IMR-90 (cell line): ENCODE measurements at regions not wholly inside any gene's neighbourhood (a gene's known extent, or its start where the extent isn't known, plus 50 kb on each side); places are given as distances from the start of the nearest gene placed in this dataset.

Experiments
- ATAC-seq: fragments of 200-7000 bp; cut with Tn5 transposase; 2 replicates; pipeline ENCODE4 v1.9.1; 2020; ENCODE audit warnings: low read depth, mild to moderate bottlenecking, moderate library complexity
- BruUV-seq: library from RNA; stranded (reverse); fragments of 400-500 nt; replicated peaks from 2 replicates; lab custom pipeline; 2021; lab: Mats Ljungman, UMichigan
- CTCF ChIA-PET: fragments of 300-600 bp; formaldehyde crosslinking; extraction: SDS; loops from one replicate; lab custom pipeline; 2021; ENCODE audit warnings: antibody characterized with exemption; lab: Yijun Ruan, JAX
- POLR2A ChIA-PET: fragments of 300-600 bp; sonication (Branson Sonifier 250); formaldehyde crosslinking; loops from one replicate; lab custom pipeline; 2022; ENCODE audit warnings: antibody characterized with exemption; ENCODE audit not compliant: unreplicated experiment; lab: Charles Lee
- DNase-seq: peaks from one replicate; pipeline ENCODE4 v3.0.0; 2013
- H2AFZ ChIP-seq: replicated peaks from 2 replicates; pipeline ENCODE3; 2013; ENCODE audit warnings: low read length, mild to moderate bottlenecking; ENCODE audit not compliant: poor library complexity
- H2AK5ac ChIP-seq: 2 replicates; pipeline ENCODE4 v1.6.1; 2013; ENCODE audit warnings: low read depth, low read length, inconsistent platforms
- H2AK9ac ChIP-seq: replicated peaks from 2 replicates; pipeline ENCODE3; 2013; ENCODE audit warnings: mild to moderate bottlenecking, low read depth, low read length, moderate library complexity; ENCODE audit not compliant: poor library complexity
- H2BK120ac ChIP-seq: 2 replicates; pipeline ENCODE4 v1.6.1; 2013; ENCODE audit warnings: low read depth, low read length, inconsistent platforms
- H2BK15ac ChIP-seq: 3 replicates; pipeline ENCODE4 v1.6.1; 2013; ENCODE audit warnings: low read depth, low read length, inconsistent platforms
- H2BK20ac ChIP-seq: 2 replicates; pipeline ENCODE4 v1.6.1; 2013; ENCODE audit warnings: low read depth, mild to moderate bottlenecking, inconsistent platforms, low read length, moderate library complexity
- H2BK5ac ChIP-seq: 2 replicates; pipeline ENCODE4 v1.6.1; 2013; ENCODE audit warnings: mild to moderate bottlenecking, low read depth, low read length, inconsistent platforms; ENCODE audit not compliant: poor library complexity, severe bottlenecking
- H3K14ac ChIP-seq: replicated peaks from 2 replicates; pipeline ENCODE4 v1.6.1; 2013; ENCODE audit warnings: low read depth, low read length, inconsistent platforms
- H3K18ac ChIP-seq: 2 replicates; pipeline ENCODE4 v1.6.1; 2013; ENCODE audit warnings: low read depth, low read length, control low read depth
- H3K23ac ChIP-seq: 2 replicates; pipeline ENCODE4 v1.6.1; 2013; ENCODE audit warnings: low read depth, low read length, inconsistent platforms
- H3K27ac ChIP-seq: 2 replicates; pipeline ENCODE4 v1.5.1; 2013; ENCODE audit warnings: mild to moderate bottlenecking, control low read depth, low read length; ENCODE audit not compliant: insufficient read depth
- H3K27me3 ChIP-seq: 2 replicates; pipeline ENCODE4 v1.6.1; 2013; ENCODE audit warnings: low read length; ENCODE audit not compliant: control insufficient read depth, insufficient read depth
- H3K36me3 ChIP-seq: 2 replicates; pipeline ENCODE4 v1.6.1; 2013; ENCODE audit warnings: low read length, mixed read lengths; ENCODE audit not compliant: control insufficient read depth, insufficient read depth
- H3K4ac ChIP-seq: 2 replicates; pipeline ENCODE4 v1.6.1; 2013; ENCODE audit warnings: low read depth, low read length, inconsistent platforms
- H3K4me1 ChIP-seq: 2 replicates; pipeline ENCODE4 v1.6.1; 2013; ENCODE audit warnings: low read length, mixed read lengths; ENCODE audit not compliant: control insufficient read depth, insufficient read depth
- H3K4me2 ChIP-seq: 2 replicates; pipeline ENCODE4 v1.6.1; 2013; ENCODE audit warnings: low read depth, mild to moderate bottlenecking, control low read depth, low read length, moderate library complexity
- H3K4me3 ChIP-seq: 2 replicates; pipeline ENCODE4 v1.5.1; 2013; ENCODE audit warnings: low read depth, mild to moderate bottlenecking, control low read depth, low read length, moderate library complexity; ENCODE audit not compliant: insufficient read depth
- H3K56ac ChIP-seq: 2 replicates; pipeline ENCODE4 v1.6.1; 2013; ENCODE audit warnings: low read length, inconsistent platforms; ENCODE audit not compliant: insufficient read depth; ENCODE audit errors: extremely low read depth
- H3K79me1 ChIP-seq, 2 experiments: 2 replicates each; pipeline ENCODE4 v1.6.1; 2013; ENCODE audit warnings: low read length in 2 of 2, inconsistent platforms in 1 of 2, low read depth in 1 of 2
- H3K9ac ChIP-seq: 2 replicates; pipeline ENCODE4 v1.6.1; 2013; ENCODE audit warnings: low read depth, low read length, control low read depth
- H3K9me1 ChIP-seq: 2 replicates; pipeline ENCODE4 v1.6.1; 2013; ENCODE audit warnings: low read length, inconsistent platforms; ENCODE audit not compliant: insufficient read depth
- H3K9me3 ChIP-seq: 2 replicates; pipeline ENCODE4 v1.6.1; 2013; ENCODE audit warnings: low read length; ENCODE audit not compliant: control insufficient read depth, insufficient read depth
- H4K20me1 ChIP-seq: 2 replicates; pipeline ENCODE4 v1.6.1; 2013; ENCODE audit warnings: low read length, inconsistent platforms; ENCODE audit not compliant: insufficient read depth
- H4K5ac ChIP-seq: 2 replicates; pipeline ENCODE4 v1.6.1; 2013; ENCODE audit warnings: mild to moderate bottlenecking, low read depth, low read length, control low read depth
- H4K8ac ChIP-seq, 2 experiments: 2 replicates each; pipeline ENCODE4 v1.6.1; 2013; ENCODE audit warnings: low read depth in 2 of 2, low read length in 2 of 2, control low read depth in 1 of 2, inconsistent platforms in 1 of 2
- H4K91ac ChIP-seq: 2 replicates; pipeline ENCODE4 v1.6.1; 2013; ENCODE audit warnings: low read depth, low read length, inconsistent platforms; ENCODE audit not compliant: insufficient read depth
- CHD1 ChIP-seq: IDR thresholded peaks from 2 replicates; pipeline ENCODE4 v1.6.1; 2012; ENCODE audit warnings: low read depth, low read length, improper control_type of control experiment
- FOS ChIP-seq: fragments of 150-350 bp; IDR thresholded peaks from 2 replicates; pipeline ENCODE4 v1.6.1; 2016; ENCODE audit warnings: low read depth, low read length
- MAZ ChIP-seq: IDR thresholded peaks from 2 replicates; pipeline ENCODE4 v1.6.1; 2012; ENCODE audit warnings: low read depth, mild to moderate bottlenecking, low read length, improper control_type of control experiment, moderate library complexity, borderline replicate concordance
- RCOR1 ChIP-seq: IDR thresholded peaks from 2 replicates; pipeline ENCODE4 v1.6.1; 2012; ENCODE audit warnings: mild to moderate bottlenecking, low read length, improper control_type of control experiment; ENCODE audit not compliant: insufficient replicate concordance
- WGBS, 2 experiments: methylation state at CpG; one replicate each; pipeline versions ENCODE4 v1.1.5 to v1.1.7; 2013; ENCODE audit warnings: missing lambda C conversion rate in 2 of 2; ENCODE audit not compliant: insufficient read length in 1 of 2; ENCODE audit errors: extremely low coverage in 2 of 2; 5-methylcytosine and 5-hydroxymethylcytosine counted together
- dilution Hi-C: fragments of 300-500 bp; cut with HindIII; formaldehyde crosslinking; loops from one replicate; pipeline ENCODE4 v1.14.3; 2018; ENCODE audit warnings: low sequenced_read_pairs; ENCODE audit not compliant: unreplicated experiment
- in situ Hi-C: fragments of 300-500 bp; cut with MboI; formaldehyde crosslinking; loops from 3 replicates; pipeline ENCODE4 v1.14.3; 2019; ENCODE audit warnings: low sequenced_read_pairs, inconsistent platforms, mixed read lengths
- intact Hi-C: fragments of 100-400 bp; cut with micrococcal nuclease; formaldehyde crosslinking; loops from 2 replicates; pipeline ENCODE4 v1.10.0; 2022

- H3K9me3 ChIP-seq = no peaks in the 10 kb centered on the region
- ATAC-seq (no peak), DNase-seq (no peak)
- H3K9me1 ChIP-seq = no peaks in the 10 kb centered on the region
- H2AK5ac ChIP-seq = no peak overlapping the region
- H3K56ac ChIP-seq = no peak overlapping the region
- no peak overlapping the region for H4K5ac ChIP-seq
- in situ Hi-C loops = no loop called here
- H4K8ac ChIP-seq = no peak overlapping the region
- H2AK9ac ChIP-seq = no peak overlapping the region
- no TSS peak for BruUV-seq
- H2BK5ac ChIP-seq = no peak overlapping the region
- no peaks in the 10 kb centered on the region for H3K36me3 ChIP-seq
- no peak overlapping the region for H3K4ac ChIP-seq
- dilution Hi-C loops = no loop called here
- no peaks in the 10 kb centered on the region for H3K27me3 ChIP-seq
- POLR2A ChIA-PET = no interaction called here
- H3K4me1 ChIP-seq = no peaks in the 10 kb centered on the region
- H3K4me2 ChIP-seq = no peak overlapping the region
- H2BK20ac ChIP-seq = no peak overlapping the region
- no peak overlapping the region for H3K18ac ChIP-seq
- no peak overlapping the region for H3K4me3 ChIP-seq
- H3K27ac ChIP-seq = no peak overlapping the region
- H3K23ac ChIP-seq = no peak overlapping the region
- H3K79me1 ChIP-seq = no peaks in the 10 kb centered on the region
- H4K20me1 ChIP-seq = no peaks in the 10 kb centered on the region
- WGBS, 2 experiments = no CpG with 5 or more reads among the region's 3 CpGs
- H2AFZ ChIP-seq = no peak overlapping the region
- H4K91ac ChIP-seq = no peak overlapping the region
- no peak overlapping the region for H2BK15ac ChIP-seq
- no peak overlapping the region for H2BK120ac ChIP-seq
- no peak overlapping the region for H3K14ac ChIP-seq
- intact Hi-C loops = no loop called here
- no peak overlapping the region for H3K9ac ChIP-seq
- CTCF ChIA-PET = no interaction called here
- no peak for TF ChIP-seq CHD1
- TF ChIP-seq FOS = no peak
- TF ChIP-seq MAZ = no peak
- TF ChIP-seq RCOR1 = no peak
Observed at GRCh38 chr6:140029551-140029950, 655.1 kb upstream of the CITED2 start.
